Mesodermal cell (in vitro differentiated cells): ENCODE measurements at regions not wholly inside any gene's neighbourhood (a gene's known extent, or its start where the extent isn't known, plus 50 kb on each side); places are given as distances from the start of the nearest gene placed in this dataset.
"Not testable (repeated sequence)": the region's sequence is repeated elsewhere in the genome, so short reads cannot be mapped to it uniquely, and the experiment has no call there.

Experiments used
- H3K27ac ChIP-seq: 2 replicates; pipeline ENCODE4 v1.7.0; 2013; ENCODE audit warnings: mild to moderate bottlenecking, low read depth, low read length, moderate library complexity; ENCODE audit not compliant: severe bottlenecking
- H3K36me3 ChIP-seq: 2 replicates; pipeline ENCODE4 v1.7.1; 2013; ENCODE audit warnings: mild to moderate bottlenecking, low read length, moderate library complexity; ENCODE audit not compliant: control insufficient read depth, insufficient read depth
- H3K4me1 ChIP-seq: one replicate; pipeline ENCODE4 v1.7.1; 2013; ENCODE audit warnings: mild to moderate bottlenecking, low read length; ENCODE audit not compliant: insufficient read depth, control insufficient read depth, poor library complexity, severe bottlenecking
- H3K4me3 ChIP-seq: 2 replicates; pipeline ENCODE4 v1.7.0; 2013; ENCODE audit warnings: low read length, control low read depth, mild to moderate bottlenecking; ENCODE audit not compliant: insufficient read depth, poor library complexity, severe bottlenecking; ENCODE audit errors: extremely low read depth
- H3K9me3 ChIP-seq: 2 replicates; pipeline ENCODE4 v1.7.1; 2013; ENCODE audit warnings: mild to moderate bottlenecking, low read length, moderate library complexity; ENCODE audit not compliant: control insufficient read depth
- WGBS, 2 experiments: methylation state at CpG; one replicate each; pipeline ENCODE4 v1.1.5; 2013; ENCODE audit warnings: missing lambda C conversion rate in 2 of 2; ENCODE audit not compliant: insufficient coverage in 2 of 2; 5-methylcytosine and 5-hydroxymethylcytosine counted together

DNA sequence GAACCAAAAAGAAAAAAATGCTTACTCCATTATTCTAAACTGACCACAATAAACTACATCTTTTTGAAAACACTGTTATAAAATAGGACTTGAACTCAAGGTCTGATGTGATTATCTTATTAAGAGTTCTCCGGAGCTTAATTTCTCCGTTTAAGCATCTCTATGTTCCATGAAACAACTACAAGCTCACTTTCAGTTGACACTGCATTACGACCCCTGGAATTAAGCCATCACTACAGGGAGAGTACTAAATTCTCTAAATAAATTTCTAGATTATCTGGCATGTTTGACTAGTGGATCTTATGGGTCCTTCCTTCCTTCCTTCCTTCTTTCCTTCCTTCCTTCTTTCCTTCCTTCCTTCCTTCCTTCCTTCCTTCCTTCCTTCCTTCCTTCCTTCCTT, 249.0 kb downstream of the IKZF2 start:
- no peak overlapping the region for H3K27ac ChIP-seq
- no peaks in the 10 kb centered on the region for H3K9me3 ChIP-seq
- no peak overlapping the region for H3K4me3 ChIP-seq
- H3K4me1 ChIP-seq: peaks cover 8% of the 10 kb centered on the region
- no peaks in the 10 kb centered on the region for H3K36me3 ChIP-seq
- WGBS, 2 experiments: 90% methylated on average over 2 of the region's 3 CpGs; no CpG with 5 or more reads in 1 of the 2 experiments

DNA sequence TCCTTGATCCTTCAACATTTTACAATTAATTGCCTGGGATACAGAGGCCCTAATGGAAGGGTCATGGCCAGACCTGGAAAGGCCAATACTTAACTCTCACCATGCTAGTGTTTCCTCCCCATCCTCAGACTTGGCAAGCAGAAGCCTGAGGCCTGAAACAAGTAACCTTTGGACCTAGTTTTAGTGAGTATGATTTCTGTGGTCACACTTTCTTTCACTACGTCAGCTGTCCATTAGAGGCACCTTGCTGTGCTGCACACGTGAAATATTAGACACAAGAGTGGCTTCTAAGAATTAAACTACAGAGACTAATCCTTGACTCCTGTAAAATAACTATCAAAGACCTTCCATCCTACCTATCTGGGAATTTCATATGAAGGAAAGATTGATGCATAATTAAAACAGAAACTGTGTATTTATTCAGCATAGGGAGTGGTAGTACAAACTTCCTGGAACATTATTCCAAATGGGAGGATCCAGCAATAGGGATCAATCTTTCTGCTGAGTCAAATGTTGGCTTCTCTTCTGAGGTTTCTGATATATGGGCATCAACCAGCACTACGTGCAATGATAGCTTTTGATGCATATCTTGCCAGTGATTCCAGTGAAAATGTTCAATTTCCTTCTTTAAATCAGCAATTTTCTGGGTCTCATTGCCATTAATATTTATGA, 249.7 kb downstream of the IKZF2 start:
- H3K4me1 ChIP-seq: peaks cover 8% of the 10 kb centered on the region
- WGBS, 2 experiments: 82 to 84% methylated on average over 2 to 3 of the region's 3 CpGs
- no peaks in the 10 kb centered on the region for H3K9me3 ChIP-seq
- no peak overlapping the region for H3K27ac ChIP-seq
- H3K4me3 ChIP-seq: no peak overlapping the region
- H3K36me3 ChIP-seq: no peaks in the 10 kb centered on the region

DNA sequence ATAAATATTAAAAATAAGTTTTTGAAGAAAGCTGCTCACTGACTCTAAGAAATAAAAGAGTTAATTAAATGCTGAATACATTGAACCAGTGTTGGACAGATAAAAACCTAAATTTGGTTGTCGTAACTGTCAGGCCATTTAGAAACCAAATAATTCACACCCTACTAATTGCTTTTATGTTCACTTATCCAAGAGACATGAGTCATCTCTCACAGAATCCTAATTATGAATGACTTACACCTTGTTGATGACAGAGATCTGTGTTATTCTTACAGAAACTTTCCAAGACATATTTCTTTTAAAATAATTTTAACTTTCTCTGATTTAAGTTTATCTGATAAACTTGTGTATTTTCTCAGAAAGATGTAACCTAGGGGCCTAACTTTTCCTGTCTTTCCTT, 250.7 kb downstream of the IKZF2 start:
- no peaks in the 10 kb centered on the region for H3K36me3 ChIP-seq
- peaks cover 3% of the 10 kb centered on the region for H3K4me1 ChIP-seq
- 100% methylated on average over 1 of the region's 1 CpG for WGBS, 2 experiments
- no peak overlapping the region for H3K4me3 ChIP-seq
- H3K27ac ChIP-seq: no peak overlapping the region
- no peaks in the 10 kb centered on the region for H3K9me3 ChIP-seq

DNA sequence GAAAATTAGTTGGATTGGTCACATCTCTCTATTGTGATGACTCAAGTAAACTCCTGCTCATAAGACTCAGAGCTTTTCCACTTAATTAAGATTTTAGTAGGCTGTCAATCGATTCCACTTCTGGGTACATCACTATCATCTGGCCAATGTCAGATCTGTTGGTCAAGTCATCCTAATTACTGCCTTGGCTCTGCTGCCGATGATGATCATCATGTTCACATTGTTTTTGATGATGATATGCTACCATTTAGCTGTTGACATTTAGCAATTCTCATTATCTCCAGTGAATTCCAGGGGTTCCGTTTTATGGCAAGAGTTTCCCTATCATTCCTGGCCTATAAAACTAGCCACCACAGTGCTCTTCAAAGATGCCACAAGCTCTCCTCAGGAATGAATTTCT, 253.4 kb downstream of the IKZF2 start:
- no peak overlapping the region for H3K27ac ChIP-seq
- H3K9me3 ChIP-seq: no peaks in the 10 kb centered on the region
- no peaks in the 10 kb centered on the region for H3K4me1 ChIP-seq
- H3K4me3 ChIP-seq: no peak overlapping the region
- 83 to 100% methylated on average over 1 of the region's 3 CpGs for WGBS, 2 experiments
- H3K36me3 ChIP-seq: no peaks in the 10 kb centered on the region

- WGBS, 2 experiments: no CpG with 5 or more reads among the region's 1 CpG
Measured at GRCh38 chr2:212897296-212897695, 254.1 kb downstream of the IKZF2 start.

DNA sequence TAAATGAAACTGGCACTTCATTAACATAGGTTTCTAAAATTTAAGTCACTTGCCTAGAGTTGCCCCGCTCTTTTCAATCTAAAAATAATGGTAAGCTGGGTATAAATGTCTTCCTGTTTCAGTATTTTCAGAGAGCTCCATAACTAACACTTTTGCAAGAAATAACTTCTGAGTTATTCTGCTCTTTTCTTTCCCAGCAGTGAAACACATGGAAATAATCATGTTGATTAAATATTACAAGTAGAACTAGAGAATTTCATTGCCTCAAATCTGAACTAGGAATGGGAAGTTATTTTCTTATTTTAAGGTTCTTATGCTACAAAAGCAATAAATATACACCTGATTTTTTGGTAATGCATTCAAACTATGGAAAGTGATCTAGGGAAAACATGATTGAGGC, 257.4 kb downstream of the IKZF2 start:
- no CpG with 5 or more reads among the region's 1 CpG for WGBS, 2 experiments
- no peak overlapping the region for H3K27ac ChIP-seq
- H3K9me3 ChIP-seq: no peaks in the 10 kb centered on the region

More at GRCh38 chr2:212897296-212897695, 254.1 kb downstream of the IKZF2 start:
- no peak overlapping the region for H3K27ac ChIP-seq
- no peak overlapping the region for H3K4me3 ChIP-seq
- H3K36me3 ChIP-seq: no peaks in the 10 kb centered on the region
- H3K9me3 ChIP-seq: no peaks in the 10 kb centered on the region
- no peaks in the 10 kb centered on the region for H3K4me1 ChIP-seq

DNA sequence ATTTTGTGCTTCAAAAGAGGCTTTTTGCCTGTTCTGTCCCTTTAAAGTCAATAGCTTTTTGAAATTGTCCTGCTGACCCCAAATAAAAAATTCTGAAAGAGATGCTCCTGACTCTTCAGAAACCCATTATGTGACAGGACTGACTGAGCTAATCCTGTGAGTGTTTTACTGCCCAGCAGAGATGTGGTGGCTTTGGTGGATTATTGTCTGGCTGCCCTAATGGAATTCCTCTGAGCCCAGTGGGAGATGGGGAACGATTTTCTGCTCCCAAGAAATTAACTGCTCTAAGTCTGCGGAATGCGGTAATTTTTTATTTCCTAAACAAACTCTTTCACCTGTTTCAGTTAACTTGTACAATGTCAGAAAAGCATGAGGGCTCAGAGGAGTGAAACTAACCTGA, 258.2 kb downstream of the IKZF2 start:
- Histone ChIP-seq H3K4me3 (no peak overlapping the region), H3K27ac (no peak overlapping the region), H3K36me3 (no peaks in the 10 kb centered on the region), H3K9me3 (no peaks in the 10 kb centered on the region), H3K4me1 (no peaks in the 10 kb centered on the region)
- no CpG with 5 or more reads among the region's 3 CpGs for WGBS, 2 experiments

More for the DNA sequence above, 257.4 kb downstream of the IKZF2 start:
- H3K36me3 ChIP-seq: no peaks in the 10 kb centered on the region
- no peak overlapping the region for H3K4me3 ChIP-seq
- no peaks in the 10 kb centered on the region for H3K4me1 ChIP-seq

- no peaks in the 10 kb centered on the region for H3K4me1 ChIP-seq
- H3K36me3 ChIP-seq: no peaks in the 10 kb centered on the region
- no peak overlapping the region for H3K27ac ChIP-seq
- WGBS, 2 experiments: 58 to 63% methylated on average over 2 of the region's 3 CpGs
- H3K9me3 ChIP-seq: no peaks in the 10 kb centered on the region
- H3K4me3 ChIP-seq: no peak overlapping the region
Measured at GRCh38 chr2:212892193-212892592, 259.2 kb downstream of the IKZF2 start.

GRCh38 chr2:212891580-212891979, 259.8 kb downstream of the IKZF2 start:
- no peaks in the 10 kb centered on the region for H3K9me3 ChIP-seq
- no peaks in the 10 kb centered on the region for H3K36me3 ChIP-seq
- no peak overlapping the region for H3K4me3 ChIP-seq
- no peaks in the 10 kb centered on the region for H3K4me1 ChIP-seq
- 87% methylated on average over 1 of the region's 2 CpGs; no CpG with 5 or more reads in 1 of the 2 experiments for WGBS, 2 experiments
- H3K27ac ChIP-seq: no peak overlapping the region

DNA sequence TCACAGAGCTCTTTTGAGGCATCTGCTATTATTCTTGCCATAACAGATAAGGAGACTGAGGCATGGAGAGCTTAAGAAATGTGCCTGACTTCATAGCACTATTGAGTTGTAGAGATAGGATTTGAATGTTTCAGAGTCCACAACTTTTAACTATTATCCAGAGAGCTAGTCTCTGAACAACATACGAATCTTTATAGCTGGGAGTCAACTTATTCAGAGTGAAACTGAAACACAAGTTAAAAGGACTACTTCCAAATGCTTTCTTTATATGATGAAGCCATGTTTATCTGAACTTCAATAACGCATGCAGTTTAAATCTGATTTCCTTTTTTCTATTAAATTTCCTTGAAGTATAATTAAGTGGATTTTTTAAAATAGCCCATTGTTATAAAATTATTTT, 268.8 kb downstream of the IKZF2 start:
- no peak overlapping the region for H3K27ac ChIP-seq
- no peaks in the 10 kb centered on the region for H3K4me1 ChIP-seq
- no peaks in the 10 kb centered on the region for H3K36me3 ChIP-seq
- no CpG with 5 or more reads among the region's 2 CpGs for WGBS, 2 experiments
- H3K9me3 ChIP-seq: peaks cover 5% of the 10 kb centered on the region
- no peak overlapping the region for H3K4me3 ChIP-seq

- not testable (repeated sequence) for H3K36me3 ChIP-seq, H3K4me3 ChIP-seq, H3K4me1 ChIP-seq, H3K27ac ChIP-seq, H3K9me3 ChIP-seq
- no CpG with 5 or more reads among the region's 6 CpGs for WGBS, 2 experiments
Measured at GRCh38 chr2:212876556-212876955, 274.9 kb downstream of the IKZF2 start.
